Smooth muscle cell (in vitro differentiated cells): ENCODE measurements at regions not wholly inside any gene's neighbourhood (a gene's known extent, or its start where the extent isn't known, plus 50 kb on each side); places are given as distances from the start of the nearest gene placed in this dataset.

Experiments
- DNase-seq: peaks from one replicate; lab custom pipeline; 2025; ENCODE audit not compliant: unreplicated experiment; lab: John Stamatoyannopoulos, UW
- H2AFZ ChIP-seq: fragments of 200-600 bp; sonication (generic); 2 replicates; pipeline ENCODE4 v1.6.0; 2016; ENCODE audit warnings: antibody characterized with exemption, low read depth, mild to moderate bottlenecking
- H3F3A ChIP-seq: fragments of 200-600 bp; sonication (generic); 2 replicates; pipeline ENCODE4 v1.6.0; 2017; ENCODE audit warnings: antibody characterized with exemption, low read depth
- H3K27ac ChIP-seq: fragments of 200-600 bp; sonication (generic); 2 replicates; pipeline ENCODE4 v1.5.1; 2016; ENCODE audit warnings: low read depth, mild to moderate bottlenecking
- H3K27me3 ChIP-seq: fragments of 200-600 bp; sonication (generic); 2 replicates; pipeline ENCODE4 v1.6.1; 2016; ENCODE audit warnings: low read depth, mild to moderate bottlenecking
- H3K36me3 ChIP-seq: fragments of 200-600 bp; sonication (generic); 2 replicates; pipeline ENCODE4 v1.5.1; 2016; ENCODE audit warnings: low read depth
- H3K4me1 ChIP-seq: fragments of 200-600 bp; sonication (generic); 2 replicates; pipeline ENCODE4 v1.5.1; 2016; ENCODE audit warnings: low read depth
- H3K4me2 ChIP-seq: fragments of 200-600 bp; sonication (generic); 2 replicates; pipeline ENCODE4 v1.6.0; 2016; ENCODE audit warnings: mild to moderate bottlenecking
- H3K4me3 ChIP-seq: fragments of 200-600 bp; sonication (generic); 2 replicates; pipeline ENCODE4 v1.5.1; 2016; ENCODE audit warnings: mild to moderate bottlenecking
- H3K79me2 ChIP-seq: fragments of 200-600 bp; sonication (generic); 2 replicates; pipeline ENCODE4 v1.6.0; 2016; ENCODE audit warnings: low read depth, mild to moderate bottlenecking
- H3K9ac ChIP-seq: fragments of 200-600 bp; sonication (generic); 2 replicates; pipeline ENCODE4 v1.6.0; 2016; ENCODE audit warnings: low read depth
- H3K9me3 ChIP-seq: fragments of 200-600 bp; sonication (generic); replicated peaks from 2 replicates; pipeline ENCODE4 v1.5.1; 2016; ENCODE audit warnings: low read depth
- H4K20me1 ChIP-seq: fragments of 200-600 bp; sonication (generic); 2 replicates; pipeline ENCODE4 v1.6.0; 2016; ENCODE audit warnings: low read depth
- WGBS: methylation state at CpG from one replicate; pipeline ENCODE4 v1.1.7; 2016; ENCODE audit warnings: low lambda C conversion rate; 5-methylcytosine and 5-hydroxymethylcytosine counted together
- TF ChIP-seq, protein P1 (sequence below): fragments of 200-600 bp; sonication (generic); IDR thresholded peaks from 2 replicates; pipeline ENCODE4 v1.5.1; 2017; ENCODE audit warnings: borderline replicate concordance, mild to moderate bottlenecking, antibody characterized with exemption; ENCODE audit not compliant: insufficient read depth, poor library complexity, severe bottlenecking

DNA sequence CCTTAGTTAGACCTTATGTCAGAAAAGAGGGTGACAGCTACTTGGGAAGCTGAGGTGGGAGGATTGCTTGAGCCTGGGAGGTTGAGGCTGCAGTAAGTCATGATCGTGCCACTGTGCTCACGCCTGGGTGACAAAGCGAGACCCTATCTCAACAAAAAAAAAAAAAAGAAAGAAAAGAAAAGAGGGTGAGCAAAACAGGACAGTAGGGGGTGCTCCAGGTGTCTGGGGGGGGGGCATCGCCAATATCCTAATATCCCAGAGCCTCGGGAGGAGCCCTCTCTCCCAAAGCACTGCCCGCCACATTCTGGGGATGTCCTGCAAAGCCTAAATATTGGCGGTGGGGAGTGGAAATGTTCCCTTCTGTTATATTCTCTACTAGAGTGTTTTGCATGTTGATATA lies 120.9 kb upstream of the TBL1X start:
- no peaks in the 10 kb centered on the region for H3K27me3 ChIP-seq
- TF ChIP-seq, protein P1, sequence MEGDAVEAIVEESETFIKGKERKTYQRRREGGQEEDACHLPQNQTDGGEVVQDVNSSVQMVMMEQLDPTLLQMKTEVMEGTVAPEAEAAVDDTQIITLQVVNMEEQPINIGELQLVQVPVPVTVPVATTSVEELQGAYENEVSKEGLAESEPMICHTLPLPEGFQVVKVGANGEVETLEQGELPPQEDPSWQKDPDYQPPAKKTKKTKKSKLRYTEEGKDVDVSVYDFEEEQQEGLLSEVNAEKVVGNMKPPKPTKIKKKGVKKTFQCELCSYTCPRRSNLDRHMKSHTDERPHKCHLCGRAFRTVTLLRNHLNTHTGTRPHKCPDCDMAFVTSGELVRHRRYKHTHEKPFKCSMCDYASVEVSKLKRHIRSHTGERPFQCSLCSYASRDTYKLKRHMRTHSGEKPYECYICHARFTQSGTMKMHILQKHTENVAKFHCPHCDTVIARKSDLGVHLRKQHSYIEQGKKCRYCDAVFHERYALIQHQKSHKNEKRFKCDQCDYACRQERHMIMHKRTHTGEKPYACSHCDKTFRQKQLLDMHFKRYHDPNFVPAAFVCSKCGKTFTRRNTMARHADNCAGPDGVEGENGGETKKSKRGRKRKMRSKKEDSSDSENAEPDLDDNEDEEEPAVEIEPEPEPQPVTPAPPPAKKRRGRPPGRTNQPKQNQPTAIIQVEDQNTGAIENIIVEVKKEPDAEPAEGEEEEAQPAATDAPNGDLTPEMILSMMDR = no peak
- H3K36me3 ChIP-seq = no peaks in the 10 kb centered on the region
- no peak overlapping the region for H3K9ac ChIP-seq
- no peaks in the 10 kb centered on the region for H3K4me1 ChIP-seq
- H3K4me3 ChIP-seq = no peak overlapping the region
- 91% methylated on average over 7 of the region's 7 CpGs for WGBS
- H3K4me2 ChIP-seq = no peak overlapping the region
- no peaks in the 10 kb centered on the region for H4K20me1 ChIP-seq
- no peak for DNase-seq
- no peaks in the 10 kb centered on the region for H3K9me3 ChIP-seq
- no peak overlapping the region for H3K27ac ChIP-seq
- H3F3A ChIP-seq = no peaks in the 10 kb centered on the region
- H3K79me2 ChIP-seq = no peaks in the 10 kb centered on the region
- H2AFZ ChIP-seq = no peak overlapping the region

DNA sequence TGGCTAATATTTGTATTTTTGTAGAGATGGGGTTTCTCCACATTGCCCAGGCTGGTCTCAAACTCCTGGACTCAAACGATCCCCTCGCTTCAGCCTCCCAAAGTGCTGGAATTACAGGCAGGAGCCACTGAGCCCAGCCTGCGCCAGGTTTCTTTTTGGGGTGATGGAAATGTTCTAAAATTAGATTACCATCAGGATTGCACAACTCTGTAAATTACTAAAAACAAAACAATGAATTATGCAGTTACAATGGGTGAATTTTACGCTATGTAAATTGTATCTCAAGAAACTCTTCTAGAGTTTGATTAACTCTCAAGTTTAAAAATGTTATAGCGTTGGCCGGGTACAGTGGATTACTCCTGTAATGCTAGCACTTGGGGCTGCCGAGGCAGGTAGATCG lies 118.9 kb upstream of the TBL1X start:
- Histone ChIP-seq H3K36me3 (no peaks in the 10 kb centered on the region), H4K20me1 (no peaks in the 10 kb centered on the region), H3F3A (no peaks in the 10 kb centered on the region), H3K27me3 (no peaks in the 10 kb centered on the region), H3K4me3 (no peak overlapping the region), H3K27ac (no peak overlapping the region), H3K79me2 (no peaks in the 10 kb centered on the region), H2AFZ (no peak overlapping the region), H3K4me1 (no peaks in the 10 kb centered on the region), H3K9me3 (no peaks in the 10 kb centered on the region), H3K4me2 (no peak overlapping the region), H3K9ac (no peak overlapping the region)
- TF ChIP-seq, protein P1 = no peak
- 89% methylated on average over 8 of the region's 8 CpGs for WGBS
- DNase-seq = no peak

DNA sequence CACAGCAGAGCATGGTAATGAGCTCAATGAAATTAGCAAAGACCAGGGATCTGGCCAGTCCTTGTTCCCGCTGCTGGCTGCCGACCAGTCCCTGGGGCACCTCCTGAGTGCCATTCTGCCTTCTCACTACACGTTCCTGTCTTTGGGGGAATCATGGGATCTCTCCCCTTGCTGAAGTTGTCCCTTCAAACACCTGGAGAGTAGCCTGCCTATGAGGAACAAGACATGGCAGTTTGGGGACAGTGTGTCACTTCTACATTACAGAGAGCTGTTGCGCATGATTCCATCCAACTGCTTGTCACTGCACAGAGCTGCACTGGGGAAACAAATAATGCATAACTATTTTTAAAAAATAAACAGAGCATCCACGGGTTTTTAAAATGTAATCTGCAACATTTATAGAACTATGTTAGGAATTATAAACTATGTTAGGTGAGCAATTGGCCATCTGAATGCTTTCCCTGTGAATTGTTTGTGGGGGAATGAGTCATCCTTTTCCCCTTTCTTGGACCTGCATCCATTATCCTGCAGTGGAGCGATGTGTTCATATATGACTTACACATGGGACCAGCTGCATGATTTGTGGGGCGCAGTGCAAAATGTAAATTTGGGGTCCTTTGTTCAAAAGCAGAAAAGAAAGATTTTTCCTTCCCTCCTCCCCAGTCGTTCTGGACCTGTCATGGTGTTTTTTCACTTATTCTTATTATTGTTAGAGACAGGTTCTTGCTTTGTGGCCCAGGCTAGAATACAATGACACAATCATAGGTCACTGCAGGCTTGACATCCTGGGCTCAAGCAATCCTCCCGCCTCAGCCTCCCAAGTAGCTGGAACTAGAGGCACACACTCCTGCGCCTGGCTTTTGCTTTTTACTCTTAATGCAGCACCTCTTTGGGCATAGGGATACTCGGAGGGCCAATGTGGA lies 115.0 kb upstream of the TBL1X start:
- Histone ChIP-seq H3K79me2 (no peaks in the 10 kb centered on the region), H3K27ac (no peak overlapping the region), H3K9me3 (no peaks in the 10 kb centered on the region), H4K20me1 (no peaks in the 10 kb centered on the region), H3K27me3 (no peaks in the 10 kb centered on the region), H3K36me3 (no peaks in the 10 kb centered on the region), H3K4me1 (no peaks in the 10 kb centered on the region), H3K9ac (no peak overlapping the region), H3K4me2 (no peak overlapping the region), H2AFZ (no peak overlapping the region), H3F3A (no peaks in the 10 kb centered on the region), H3K4me3 (no peak overlapping the region)
- 69% methylated on average over 11 of the region's 11 CpGs for WGBS
- no peak for DNase-seq
- TF ChIP-seq, protein P1 = no peak

DNA sequence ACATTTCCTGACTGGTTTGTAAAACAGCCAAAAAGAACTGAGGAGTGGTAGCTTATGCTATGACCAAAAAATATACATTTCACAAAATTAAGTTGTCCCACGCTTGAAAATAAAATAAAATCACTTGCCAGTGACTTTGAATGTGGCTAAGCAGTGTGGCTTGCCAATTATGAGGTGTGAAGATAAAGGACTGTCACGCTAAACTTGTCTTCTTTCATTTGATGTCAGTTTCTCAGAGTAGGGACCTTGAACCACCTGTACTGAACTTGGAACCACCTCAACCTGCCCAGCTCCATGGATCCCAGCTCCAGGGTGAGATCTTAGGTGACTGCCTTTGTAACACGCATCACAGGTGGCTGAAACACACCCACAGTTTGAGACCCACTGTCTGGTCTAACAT lies 113.7 kb upstream of the TBL1X start:
- Histone ChIP-seq H3K27ac (no peak overlapping the region), H4K20me1 (no peaks in the 10 kb centered on the region), H3K9ac (no peak overlapping the region), H3K4me1 (no peaks in the 10 kb centered on the region), H3K9me3 (no peaks in the 10 kb centered on the region), H3K4me2 (no peak overlapping the region), H3K79me2 (no peaks in the 10 kb centered on the region), H3K27me3 (no peaks in the 10 kb centered on the region), H3K4me3 (no peak overlapping the region), H3K36me3 (no peaks in the 10 kb centered on the region), H3F3A (no peaks in the 10 kb centered on the region), H2AFZ (no peak overlapping the region)
- 80% methylated on average over 3 of the region's 3 CpGs for WGBS
- no peak for DNase-seq
- TF ChIP-seq, protein P1 = no peak
